HCT116 (cell line): ENCODE measurements at regions not wholly inside any gene's neighbourhood (a gene's known extent, or its start where the extent isn't known, plus 50 kb on each side); places are given as distances from the start of the nearest gene placed in this dataset.

Source experiments
- ATAC-seq: fragments of 200-7000 bp; cut with Tn5 transposase; 2 replicates; pipeline ENCODE4 v1.9.1; 2020; ENCODE audit warnings: mild to moderate bottlenecking, moderate library complexity
- BruUV-seq: library from RNA; stranded (reverse); fragments of 400-500 nt; replicated peaks from 2 replicates; lab custom pipeline; 2021; lab: Mats Ljungman, UMichigan
- CTCF ChIA-PET: fragments of 300-600 bp; sonication (Branson Sonifier 250); formaldehyde crosslinking; loops from one replicate; lab custom pipeline; 2021; ENCODE audit warnings: antibody characterized with exemption; lab: Charles Lee
- POLR2A ChIA-PET: fragments of 300-600, 350-600 bp; sonication (Branson Sonifier 250); formaldehyde crosslinking; loops from one replicate; lab custom pipeline; 2021; ENCODE audit warnings: antibody characterized with exemption; lab: Charles Lee
- RAD21 ChIA-PET, 2 experiments: fragments of 300-600 bp; sonication (Branson Sonifier 250); formaldehyde crosslinking; loops; one replicate each; lab custom pipeline; 2023; ENCODE audit warnings: low total read pairs in 2 of 2; ENCODE audit not compliant: uncharacterized antibody in 2 of 2, unreplicated experiment in 2 of 2, low non-redundant PET in 1 of 2; lab: Charles Lee
- DNase-seq: peaks from one replicate; pipeline ENCODE4 v3.0.0-alpha.2; 2010; ENCODE audit warnings: low read depth, low spot score
- H2AFZ ChIP-seq: fragments of 200-600 bp; shearing (Covaris generic), sonication (generic); 2 replicates; pipeline ENCODE4 v1.6.1; 2017; ENCODE audit warnings: low read depth, mixed run types, mixed read lengths, antibody characterized with exemption, low read length; ENCODE audit not compliant: poor library complexity, severe bottlenecking
- H3K27ac ChIP-seq: 2 replicates; pipeline ENCODE4 v1.5.1; 2012; ENCODE audit warnings: low read depth, low read length
- H3K27me3 ChIP-seq: fragments of 200-600 bp; sonication (generic); 2 replicates; pipeline ENCODE4 v1.6.1; 2016; ENCODE audit warnings: mixed run types, low read length, mixed read lengths; ENCODE audit not compliant: insufficient read depth
- H3K36me3 ChIP-seq, 2 experiments: fragments of 200-500 bp in 1 of 2; fragments of 200-600 bp in 1 of 2; sonication (Bioruptor generic) in 1 of 2; sonication (generic) in 1 of 2; 2 replicates each; pipeline versions ENCODE4 v1.5.1 to v1.6.1; 2014 to 2016; ENCODE audit warnings: low read length in 2 of 2, inconsistent platforms in 1 of 2, mixed read lengths in 1 of 2, mixed run types in 1 of 2; ENCODE audit not compliant: insufficient read depth in 2 of 2, control insufficient read depth in 1 of 2
- H3K4me1 ChIP-seq, 2 experiments: fragments of 200-600 bp in 1 of 2; sonication (generic) in 1 of 2; 2 replicates each; pipeline versions ENCODE4 v1.5.1 to v1.6.1; 2012 to 2017; ENCODE audit warnings: low read length in 2 of 2, inconsistent platforms in 1 of 2, mild to moderate bottlenecking in 1 of 2, mixed read lengths in 1 of 2, mixed run types in 1 of 2, moderate library complexity in 1 of 2; ENCODE audit not compliant: insufficient read depth in 2 of 2, control insufficient read depth in 1 of 2
- H3K4me2 ChIP-seq: fragments of 200-600 bp; sonication (generic); 2 replicates; pipeline ENCODE4 v1.6.1; 2017; ENCODE audit warnings: mixed run types, low read length, mixed read lengths
- H3K4me3 ChIP-seq, 2 experiments: fragments of 200-600 bp in 1 of 2; sonication (generic) in 1 of 2; replicated peaks in 1 of 2; 2 replicates each; pipeline ENCODE4 v1.5.1; 2011 to 2016; ENCODE audit warnings: low read length in 2 of 2, control low read depth in 1 of 2, low read depth in 1 of 2, mild to moderate bottlenecking in 1 of 2, mixed read lengths in 1 of 2, mixed run types in 1 of 2
- H3K79me2 ChIP-seq: fragments of 200-600 bp; sonication (generic); 2 replicates; pipeline ENCODE4 v1.6.1; 2017; ENCODE audit warnings: mild to moderate bottlenecking, mixed run types, low read length, moderate library complexity, mixed read lengths; ENCODE audit not compliant: insufficient read depth
- H3K9ac ChIP-seq: fragments of 200-600 bp; sonication (generic); 2 replicates; pipeline ENCODE4 v1.6.1; 2016; ENCODE audit warnings: low read length, mixed read lengths
- H3K9me2 ChIP-seq: fragments of 200-600 bp; sonication (generic), shearing (Covaris generic); 2 replicates; pipeline ENCODE4 v1.6.1; 2017; ENCODE audit warnings: mixed run types, mild to moderate bottlenecking, moderate library complexity; ENCODE audit not compliant: insufficient read depth
- H3K9me3 ChIP-seq, 2 experiments: fragments of 200-500 bp in 1 of 2; fragments of 200-600 bp in 1 of 2; sonication (Bioruptor generic) in 1 of 2; sonication (generic) in 1 of 2; 2 replicates each; pipeline ENCODE4 v1.6.1; 2014 to 2017; ENCODE audit warnings: low read length in 2 of 2, mixed read lengths in 2 of 2, inconsistent platforms in 1 of 2, low read depth in 1 of 2, mild to moderate bottlenecking in 1 of 2, mixed run types in 1 of 2, moderate library complexity in 1 of 2; ENCODE audit not compliant: control insufficient read depth in 1 of 2, insufficient read depth in 1 of 2
- H4K20me1 ChIP-seq: fragments of 200-600 bp; sonication (generic), shearing (Covaris generic); 2 replicates; pipeline ENCODE4 v1.6.1; 2017; ENCODE audit warnings: mixed run types, mild to moderate bottlenecking, moderate library complexity; ENCODE audit not compliant: insufficient read depth
- CEBPB ChIP-seq: IDR thresholded peaks from 2 replicates; pipeline ENCODE4 v1.6.1; 2012; ENCODE audit warnings: low read depth
- ELF1 ChIP-seq: IDR thresholded peaks from 2 replicates; pipeline ENCODE4 v1.6.1; 2012; ENCODE audit warnings: low read depth, borderline replicate concordance
- EZH2phosphoT487 ChIP-seq: fragments of 200-600 bp; IDR thresholded peaks from 2 replicates; pipeline ENCODE4 v1.6.1; 2018; ENCODE audit warnings: antibody characterized with exemption, borderline replicate concordance
- FOSL1 ChIP-seq: IDR thresholded peaks from 2 replicates; pipeline ENCODE4 v1.6.1; 2012; ENCODE audit warnings: low read depth
- JUND ChIP-seq: IDR thresholded peaks from 2 replicates; pipeline ENCODE4 v1.6.1; 2012
- MAX ChIP-seq: IDR thresholded peaks from 2 replicates; pipeline ENCODE4 v1.6.1; 2012
- POLR2AphosphoS5 ChIP-seq: IDR thresholded peaks from 2 replicates; pipeline ENCODE4 v1.6.1; 2011; ENCODE audit warnings: mild to moderate bottlenecking, low read depth, low read length, moderate library complexity
- SP1 ChIP-seq: IDR thresholded peaks from 2 replicates; pipeline ENCODE4 v1.6.1; 2012; ENCODE audit warnings: low read depth
- SRF ChIP-seq: IDR thresholded peaks from 2 replicates; pipeline ENCODE4 v1.6.1; 2012; ENCODE audit warnings: low read depth
- intact Hi-C: fragments of 100-400 bp; cut with micrococcal nuclease; formaldehyde crosslinking; loops from 2 replicates; pipeline ENCODE4 v1.10.0; 2022
- TF ChIP-seq, protein P1 (sequence below): IDR thresholded peaks from 2 replicates; pipeline ENCODE4 v1.6.1; 2012
- TF ChIP-seq, protein P2 (sequence below): IDR thresholded peaks from 2 replicates; pipeline ENCODE4 v1.6.1; 2011; ENCODE audit warnings: mild to moderate bottlenecking, low read length, moderate library complexity; ENCODE audit not compliant: insufficient replicate concordance; ENCODE audit errors: extremely low read depth

GRCh38 chr17:55666806-55667205, 55.9 kb downstream of the TMEM100 start:
- TF ChIP-seq, protein P1, sequence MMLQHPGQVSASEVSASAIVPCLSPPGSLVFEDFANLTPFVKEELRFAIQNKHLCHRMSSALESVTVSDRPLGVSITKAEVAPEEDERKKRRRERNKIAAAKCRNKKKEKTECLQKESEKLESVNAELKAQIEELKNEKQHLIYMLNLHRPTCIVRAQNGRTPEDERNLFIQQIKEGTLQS, result no peak
- TF ChIP-seq CEBPB (no peak), FOSL1 (no peak), SRF (no peak), EZH2phosphoT487 (no peak), SP1 (no peak), MAX (no peak), JUND (no peak), ELF1 (no peak), POLR2AphosphoS5 (no peak)
- TF ChIP-seq, protein P2, sequence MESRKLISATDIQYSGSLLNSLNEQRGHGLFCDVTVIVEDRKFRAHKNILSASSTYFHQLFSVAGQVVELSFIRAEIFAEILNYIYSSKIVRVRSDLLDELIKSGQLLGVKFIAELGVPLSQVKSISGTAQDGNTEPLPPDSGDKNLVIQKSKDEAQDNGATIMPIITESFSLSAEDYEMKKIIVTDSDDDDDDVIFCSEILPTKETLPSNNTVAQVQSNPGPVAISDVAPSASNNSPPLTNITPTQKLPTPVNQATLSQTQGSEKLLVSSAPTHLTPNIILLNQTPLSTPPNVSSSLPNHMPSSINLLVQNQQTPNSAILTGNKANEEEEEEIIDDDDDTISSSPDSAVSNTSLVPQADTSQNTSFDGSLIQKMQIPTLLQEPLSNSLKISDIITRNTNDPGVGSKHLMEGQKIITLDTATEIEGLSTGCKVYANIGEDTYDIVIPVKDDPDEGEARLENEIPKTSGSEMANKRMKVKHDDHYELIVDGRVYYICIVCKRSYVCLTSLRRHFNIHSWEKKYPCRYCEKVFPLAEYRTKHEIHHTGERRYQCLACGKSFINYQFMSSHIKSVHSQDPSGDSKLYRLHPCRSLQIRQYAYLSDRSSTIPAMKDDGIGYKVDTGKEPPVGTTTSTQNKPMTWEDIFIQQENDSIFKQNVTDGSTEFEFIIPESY, result no peak
- Histone ChIP-seq H3K4me3 (no peak overlapping the region), H3K9me2 (no peaks in the 10 kb centered on the region), H3K9me3 (no peaks in the 10 kb centered on the region), H3K79me2 (no peaks in the 10 kb centered on the region), H3K36me3 (no peaks in the 10 kb centered on the region), H4K20me1 (no peaks in the 10 kb centered on the region), H3K4me2 (no peak overlapping the region), H3K9ac (no peak overlapping the region), H3K4me1 (no peaks in the 10 kb centered on the region), H3K27ac (no peak overlapping the region), H2AFZ (no peak overlapping the region), H3K27me3 (peaks cover 96% of the 10 kb centered on the region)
- DNase-seq (no peak), ATAC-seq (no peak)
- intact Hi-C loops, result no loop called here
- BruUV-seq, result no TSS peak
- ChIA-PET POLR2A (no interaction called here), CTCF (no interaction called here), RAD21 (no interaction called here)
